ENCODE measurements at regions not wholly inside any gene's neighbourhood (a gene's known extent, or its start where the extent isn't known, plus 50 kb on each side); places are given as distances from the start of the nearest gene placed in this dataset.
"Not testable (repeated sequence)": the region's sequence is repeated elsewhere in the genome, so short reads cannot be mapped to it uniquely, and the experiment has no call there.

DNA sequence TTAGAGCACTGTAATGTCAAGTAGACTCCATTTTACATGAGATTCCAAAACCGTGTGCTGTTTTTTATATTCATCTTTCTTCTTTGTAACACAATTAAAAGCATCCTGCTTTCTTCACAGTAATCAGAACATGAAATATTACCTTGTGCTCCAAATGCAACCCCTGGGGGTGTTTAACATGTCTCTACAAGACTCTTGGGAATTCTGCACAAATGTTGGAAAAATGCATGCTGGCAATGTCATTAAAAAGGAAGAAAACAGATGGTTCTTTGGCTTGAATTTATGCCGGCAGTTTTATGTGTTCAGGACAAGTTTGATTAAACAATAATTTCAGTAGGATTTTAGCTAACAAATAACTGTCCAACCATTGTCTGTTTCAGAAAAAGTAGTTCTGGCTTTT, 159.1 kb downstream of the LIG4 start:
- H3K27ac Mint-ChIP-seq (ENCODE audit: unreplicated experiment) = no peak overlapping the region
- no peak overlapping the region for H3K4me3 Mint-ChIP-seq (ENCODE audit: unreplicated experiment)
- no peak for DNase-seq
- H3K36me3 ChIP-seq (ENCODE audit: control insufficient read depth, insufficient read depth, low read length) = no peaks in the 10 kb centered on the region
- H3K9me3 ChIP-seq = no peaks in the 10 kb centered on the region
- intact Hi-C loops (cut with micrococcal nuclease; ENCODE audit: unreplicated experiment) = no loop called here
- H3K27me3 Mint-ChIP-seq (ENCODE audit: insufficient read depth, unreplicated experiment) = no peaks in the 10 kb centered on the region
- no peaks in the 10 kb centered on the region for H3K4me1 ChIP-seq
- POLR2A ChIA-PET = no interaction called here
- no peaks in the 10 kb centered on the region for H3K36me3 Mint-ChIP-seq (ENCODE audit: insufficient read depth, unreplicated experiment)
- no peaks in the 10 kb centered on the region for H3K4me1 Mint-ChIP-seq (ENCODE audit: low read depth, unreplicated experiment)
- CTCF ChIA-PET = no interaction called here
- H3K4me3 ChIP-seq (ENCODE audit: low read depth, low read length) = no peak overlapping the region
- no peaks in the 10 kb centered on the region for H3K27me3 ChIP-seq (replicated peaks; ENCODE audit: control insufficient read depth, insufficient read depth, low read length)
- no TSS peak for BruUV-seq (replicated peaks)
- TF ChIP-seq, protein P1, sequence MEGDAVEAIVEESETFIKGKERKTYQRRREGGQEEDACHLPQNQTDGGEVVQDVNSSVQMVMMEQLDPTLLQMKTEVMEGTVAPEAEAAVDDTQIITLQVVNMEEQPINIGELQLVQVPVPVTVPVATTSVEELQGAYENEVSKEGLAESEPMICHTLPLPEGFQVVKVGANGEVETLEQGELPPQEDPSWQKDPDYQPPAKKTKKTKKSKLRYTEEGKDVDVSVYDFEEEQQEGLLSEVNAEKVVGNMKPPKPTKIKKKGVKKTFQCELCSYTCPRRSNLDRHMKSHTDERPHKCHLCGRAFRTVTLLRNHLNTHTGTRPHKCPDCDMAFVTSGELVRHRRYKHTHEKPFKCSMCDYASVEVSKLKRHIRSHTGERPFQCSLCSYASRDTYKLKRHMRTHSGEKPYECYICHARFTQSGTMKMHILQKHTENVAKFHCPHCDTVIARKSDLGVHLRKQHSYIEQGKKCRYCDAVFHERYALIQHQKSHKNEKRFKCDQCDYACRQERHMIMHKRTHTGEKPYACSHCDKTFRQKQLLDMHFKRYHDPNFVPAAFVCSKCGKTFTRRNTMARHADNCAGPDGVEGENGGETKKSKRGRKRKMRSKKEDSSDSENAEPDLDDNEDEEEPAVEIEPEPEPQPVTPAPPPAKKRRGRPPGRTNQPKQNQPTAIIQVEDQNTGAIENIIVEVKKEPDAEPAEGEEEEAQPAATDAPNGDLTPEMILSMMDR (IDR thresholded peaks at IDR 0.05; ENCODE audit: insufficient read depth in 1 of 2, low read depth in 1 of 2, low read length in 1 of 2, severe bottlenecking in 1 of 2, unreplicated experiment in 1 of 2) = no peak
- peaks cover 17% of the 10 kb centered on the region for H3K9me3 Mint-ChIP-seq (ENCODE audit: unreplicated experiment)

DNA sequence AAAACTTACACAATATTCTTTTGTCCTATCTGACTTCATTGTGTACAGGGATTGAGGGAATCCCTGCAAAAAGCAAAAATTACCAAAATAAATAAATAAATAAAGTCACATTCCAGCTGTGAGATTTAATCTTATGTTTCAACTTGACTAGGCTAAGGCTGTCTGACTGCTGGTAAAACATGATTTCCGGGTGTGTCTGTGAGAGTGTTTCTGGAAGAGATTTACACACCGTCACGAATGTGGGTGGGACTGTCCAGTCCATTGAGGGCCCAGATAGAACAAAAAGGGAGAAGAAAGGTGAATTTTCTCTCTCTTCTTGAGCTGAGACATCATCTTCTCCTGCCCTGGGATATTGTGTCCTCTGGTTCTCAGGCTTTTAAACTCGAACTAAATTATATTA, 166.1 kb downstream of the LIG4 start:
- no peaks in the 10 kb centered on the region for H3K9me3 ChIP-seq
- Mint-ChIP-seq H3K36me3 (ENCODE audit: insufficient read depth, unreplicated experiment) (no peaks in the 10 kb centered on the region), H3K27me3 (ENCODE audit: insufficient read depth, unreplicated experiment) (no peaks in the 10 kb centered on the region), H3K4me3 (ENCODE audit: unreplicated experiment) (no peak overlapping the region), H3K9me3 (ENCODE audit: unreplicated experiment) (peaks cover 14% of the 10 kb centered on the region), H3K27ac (ENCODE audit: unreplicated experiment) (no peak overlapping the region), H3K4me1 (ENCODE audit: low read depth, unreplicated experiment) (no peaks in the 10 kb centered on the region)
- BruUV-seq (replicated peaks) = no TSS peak
- H3K4me3 ChIP-seq (ENCODE audit: low read depth, low read length) = no peak overlapping the region
- no peak for DNase-seq
- H3K4me1 ChIP-seq = no peaks in the 10 kb centered on the region
- ChIA-PET CTCF (no interaction called here), POLR2A (no interaction called here)
- TF ChIP-seq, protein P1 (IDR thresholded peaks at IDR 0.05; ENCODE audit: insufficient read depth in 1 of 2, low read depth in 1 of 2, low read length in 1 of 2, severe bottlenecking in 1 of 2, unreplicated experiment in 1 of 2) = no peak
- intact Hi-C loops (cut with micrococcal nuclease; ENCODE audit: unreplicated experiment) = loop anchor here (10.0 kb wide), 1 partner anchor 106 kb away; no protein-coding TSS in a partner anchor
- no peaks in the 10 kb centered on the region; the same call in 1 of the 2 replicates for H3K27me3 ChIP-seq (replicated peaks; ENCODE audit: control insufficient read depth, insufficient read depth, low read length)
- H3K36me3 ChIP-seq (ENCODE audit: control insufficient read depth, insufficient read depth, low read length) = no peaks in the 10 kb centered on the region

DNA sequence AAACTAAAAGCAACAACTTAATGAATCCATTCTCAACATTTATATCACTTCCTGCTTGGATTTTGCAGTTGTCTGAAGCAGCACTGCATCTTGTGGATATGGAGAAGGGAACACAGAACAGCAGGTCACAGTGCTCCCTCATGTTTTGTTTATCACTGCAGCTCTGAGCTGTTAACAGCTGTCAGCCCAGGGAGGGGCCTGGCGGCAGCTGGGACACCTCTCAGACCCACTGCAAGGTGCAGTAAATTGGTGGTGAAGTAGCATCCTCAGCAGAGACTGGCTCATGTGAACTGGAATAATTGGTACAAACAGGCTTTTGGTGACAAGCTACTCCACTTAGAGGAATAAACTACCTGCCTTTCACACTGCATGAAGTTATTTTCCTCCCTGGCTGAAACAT, 170.4 kb downstream of the LIG4 start:
- H3K9me3 Mint-ChIP-seq (ENCODE audit: unreplicated experiment) = peaks cover 24% of the 10 kb centered on the region
- Histone ChIP-seq H3K27me3 (replicated peaks; ENCODE audit: control insufficient read depth, insufficient read depth, low read length) (no peaks in the 10 kb centered on the region; the same call in 1 of the 2 replicates), H3K9me3 (no peaks in the 10 kb centered on the region), H3K4me3 (ENCODE audit: low read depth, low read length) (no peak overlapping the region), H3K4me1 (no peaks in the 10 kb centered on the region), H3K36me3 (ENCODE audit: control insufficient read depth, insufficient read depth, low read length) (no peaks in the 10 kb centered on the region)
- peaks cover 17% of the 10 kb centered on the region for H3K4me1 Mint-ChIP-seq (ENCODE audit: low read depth, unreplicated experiment)
- TF ChIP-seq, protein P1 (IDR thresholded peaks at IDR 0.05; ENCODE audit: insufficient read depth in 1 of 2, low read depth in 1 of 2, low read length in 1 of 2, severe bottlenecking in 1 of 2, unreplicated experiment in 1 of 2) = no peak
- H3K27ac Mint-ChIP-seq (ENCODE audit: unreplicated experiment) = no peak overlapping the region
- no peaks in the 10 kb centered on the region for H3K27me3 Mint-ChIP-seq (ENCODE audit: insufficient read depth, unreplicated experiment)
- CTCF ChIA-PET = no interaction called here
- intact Hi-C loops (cut with micrococcal nuclease; ENCODE audit: unreplicated experiment) = loop anchor here (10.0 kb wide), 1 partner anchor 110 kb away; no protein-coding TSS in a partner anchor
- no peak overlapping the region for H3K4me3 Mint-ChIP-seq (ENCODE audit: unreplicated experiment)
- DNase-seq = no peak
- POLR2A ChIA-PET = no interaction called here
- no TSS peak for BruUV-seq (replicated peaks)
- no peaks in the 10 kb centered on the region for H3K36me3 Mint-ChIP-seq (ENCODE audit: insufficient read depth, unreplicated experiment)

DNA sequence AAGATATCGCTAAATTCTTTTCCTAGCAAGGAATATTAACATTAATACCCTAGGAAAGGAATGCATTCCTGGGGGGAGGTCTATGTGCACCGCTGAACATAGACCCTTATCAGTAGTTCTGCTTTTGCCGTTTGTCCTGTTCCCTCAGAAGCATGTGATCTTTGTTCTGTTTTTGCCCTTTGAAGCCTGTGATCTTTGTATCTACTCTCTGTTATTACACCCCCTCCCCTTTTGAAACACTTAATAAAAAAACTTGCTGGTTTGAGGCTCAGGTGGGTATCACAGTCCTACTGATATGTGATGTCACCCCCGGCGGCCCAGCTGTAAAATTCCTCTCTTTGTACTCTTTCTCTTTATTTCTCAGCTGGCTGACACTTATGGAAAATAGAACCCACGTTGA, 172.5 kb downstream of the LIG4 start:
- intact Hi-C loops (cut with micrococcal nuclease; ENCODE audit: unreplicated experiment) = loop anchor here (10.0 kb wide), 1 partner anchor 112 kb away; no protein-coding TSS in a partner anchor
- peaks cover 24% of the 10 kb centered on the region for H3K9me3 Mint-ChIP-seq (ENCODE audit: unreplicated experiment)
- H3K9me3 ChIP-seq; H3K27me3 ChIP-seq (replicated peaks; ENCODE audit: control insufficient read depth, insufficient read depth, low read length); POLR2A ChIA-PET; H3K36me3 ChIP-seq (ENCODE audit: control insufficient read depth, insufficient read depth, low read length); H3K4me1 ChIP-seq; H3K36me3 Mint-ChIP-seq (ENCODE audit: insufficient read depth, unreplicated experiment); H3K27ac Mint-ChIP-seq (ENCODE audit: unreplicated experiment); H3K4me3 ChIP-seq (ENCODE audit: low read depth, low read length); H3K4me3 Mint-ChIP-seq (ENCODE audit: unreplicated experiment); H3K27me3 Mint-ChIP-seq (ENCODE audit: insufficient read depth, unreplicated experiment); CTCF ChIA-PET; DNase-seq; BruUV-seq (replicated peaks): not testable (repeated sequence)
- H3K4me1 Mint-ChIP-seq (ENCODE audit: low read depth, unreplicated experiment) = peaks cover 17% of the 10 kb centered on the region
